GM08714 (cell line): ENCODE measurements at regions not wholly inside any gene's neighbourhood (a gene's known extent, or its start where the extent isn't known, plus 50 kb on each side); places are given as distances from the start of the nearest gene placed in this dataset.

Experiments used
- H3K4me3 ChIP-seq: fragments of 200-500 bp; sonication (Bioruptor generic); 2 replicates; pipeline ENCODE4 v1.5.1; 2014; ENCODE audit warnings: mild to moderate bottlenecking, low read length, inconsistent platforms
- ZNF274 ChIP-seq: IDR thresholded peaks from 2 replicates; pipeline ENCODE4 v1.6.1; 2012; ENCODE audit warnings: mild to moderate bottlenecking, low read depth, low read length

- no peak overlapping the region for H3K4me3 ChIP-seq
- no peak for TF ChIP-seq ZNF274
Observed at GRCh38 chr18:72409903-72410302, 134.2 kb downstream of the CBLN2 start.

GRCh38 chr18:72407048-72407447, 137.1 kb downstream of the CBLN2 start:
- TF ChIP-seq ZNF274, result no peak
- no peak overlapping the region for H3K4me3 ChIP-seq

GRCh38 chr18:72391951-72392350, 152.2 kb downstream of the CBLN2 start:
- no peak for TF ChIP-seq ZNF274
- no peak overlapping the region for H3K4me3 ChIP-seq

GRCh38 chr18:72391427-72391826, 152.7 kb downstream of the CBLN2 start:
- no peak for TF ChIP-seq ZNF274

GRCh38 chr18:72378016-72378415, 166.1 kb downstream of the CBLN2 start:
- TF ChIP-seq ZNF274, result no peak
- no peak overlapping the region for H3K4me3 ChIP-seq

More at GRCh38 chr18:72391427-72391826, 152.7 kb downstream of the CBLN2 start:
- no peak overlapping the region for H3K4me3 ChIP-seq

GRCh38 chr18:72376256-72376655, 167.9 kb downstream of the CBLN2 start:
- H3K4me3 ChIP-seq, result no peak overlapping the region
- TF ChIP-seq ZNF274, result no peak

- no peak overlapping the region for H3K4me3 ChIP-seq
- TF ChIP-seq ZNF274, result no peak
Observed at GRCh38 chr18:72375618-72376017, 168.5 kb downstream of the CBLN2 start.

- no peak overlapping the region for H3K4me3 ChIP-seq
- no peak for TF ChIP-seq ZNF274
Observed at GRCh38 chr18:72372076-72372475, 172.1 kb downstream of the CBLN2 start.

GRCh38 chr18:72368308-72368707, 175.8 kb downstream of the CBLN2 start:
- TF ChIP-seq ZNF274, result no peak
- H3K4me3 ChIP-seq, result no peak overlapping the region

- H3K4me3 ChIP-seq, result no peak overlapping the region
- no peak for TF ChIP-seq ZNF274
Observed at GRCh38 chr18:72360634-72361033, 183.5 kb downstream of the CBLN2 start.

- no peak overlapping the region for H3K4me3 ChIP-seq
- TF ChIP-seq ZNF274, result no peak
Observed at GRCh38 chr18:72342933-72343332, 201.2 kb downstream of the CBLN2 start.

GRCh38 chr18:72339976-72340375, 204.2 kb downstream of the CBLN2 start:
- no peak overlapping the region for H3K4me3 ChIP-seq
- TF ChIP-seq ZNF274, result no peak

GRCh38 chr18:72336786-72337185, 207.4 kb downstream of the CBLN2 start:
- no peak overlapping the region for H3K4me3 ChIP-seq
- no peak for TF ChIP-seq ZNF274

GRCh38 chr18:72329533-72329932, 214.6 kb downstream of the CBLN2 start:
- no peak for TF ChIP-seq ZNF274

GRCh38 chr18:72325307-72325706, 218.8 kb downstream of the CBLN2 start:
- no peak overlapping the region for H3K4me3 ChIP-seq
- no peak for TF ChIP-seq ZNF274

More at GRCh38 chr18:72329533-72329932, 214.6 kb downstream of the CBLN2 start:
- H3K4me3 ChIP-seq, result no peak overlapping the region

- no peak overlapping the region for H3K4me3 ChIP-seq
- no peak for TF ChIP-seq ZNF274
Observed at GRCh38 chr18:72324677-72325076, 219.5 kb downstream of the CBLN2 start.
